Neural progenitor cell (in vitro differentiated cells): ENCODE measurements at regions not wholly inside any gene's neighbourhood (a gene's known extent, or its start where the extent isn't known, plus 50 kb on each side); places are given as distances from the start of the nearest gene placed in this dataset.

Experiments used
- DNase-seq: peaks from one replicate; pipeline ENCODE4 v3.0.0-alpha.2; 2016; ENCODE audit warnings: low spot score
- H2AFZ ChIP-seq: fragments of 200-600 bp; sonication (generic); replicated peaks from 2 replicates; pipeline ENCODE4 v1.6.1; 2016; ENCODE audit warnings: antibody characterized with exemption
- H3F3A ChIP-seq: fragments of 200-600 bp; sonication (generic); 2 replicates; pipeline ENCODE4 v1.6.1; 2016; ENCODE audit warnings: antibody characterized with exemption, low read depth
- H3K27ac ChIP-seq: fragments of 200-600 bp; sonication (generic); 2 replicates; pipeline ENCODE4 v1.5.1; 2016; ENCODE audit warnings: mild to moderate bottlenecking
- H3K27me3 ChIP-seq: fragments of 200-600 bp; sonication (generic); 2 replicates; pipeline ENCODE4 v1.6.1; 2016; ENCODE audit warnings: mild to moderate bottlenecking, moderate library complexity
- H3K36me3 ChIP-seq: fragments of 200-600 bp; sonication (generic); 2 replicates; pipeline ENCODE4 v1.5.1; 2016
- H3K4me1 ChIP-seq: fragments of 200-600 bp; sonication (generic); 2 replicates; pipeline ENCODE4 v1.6.1; 2016; ENCODE audit warnings: mixed run types
- H3K4me2 ChIP-seq: fragments of 200-600 bp; sonication (generic); 2 replicates; pipeline ENCODE4 v1.6.1; 2016
- H3K4me3 ChIP-seq: fragments of 200-600 bp; sonication (generic); 2 replicates; pipeline ENCODE4 v1.5.1; 2016
- H3K79me2 ChIP-seq: fragments of 200-600 bp; sonication (generic); 2 replicates; pipeline ENCODE4 v1.6.1; 2016; ENCODE audit warnings: low read depth
- H3K9ac ChIP-seq: fragments of 200-600 bp; sonication (generic); 2 replicates; pipeline ENCODE4 v1.6.1; 2016
- H3K9me3 ChIP-seq: fragments of 200-600 bp; sonication (generic); 2 replicates; pipeline ENCODE4 v1.5.1; 2016; ENCODE audit warnings: low read depth
- H4K20me1 ChIP-seq: fragments of 200-600 bp; sonication (generic); 2 replicates; pipeline ENCODE4 v1.6.1; 2016; ENCODE audit warnings: low read depth
- H3K27ac Mint-ChIP-seq: 3 replicates; pipeline ENCODE4 v1.8.0; 2021; ENCODE audit warnings: mixed read lengths
- H3K27me3 Mint-ChIP-seq: 2 replicates; pipeline ENCODE4 v1.8.0; 2022; ENCODE audit warnings: low read depth, mild to moderate bottlenecking, inconsistent platforms, moderate library complexity, mixed read lengths; ENCODE audit not compliant: insufficient read depth
- H3K36me3 Mint-ChIP-seq: 3 replicates; pipeline ENCODE4 v1.8.0; 2021; ENCODE audit warnings: mixed read lengths
- H3K4me1 Mint-ChIP-seq: 3 replicates; pipeline ENCODE4 v1.8.0; 2021; ENCODE audit warnings: mixed read lengths
- H3K4me3 Mint-ChIP-seq: 3 replicates; pipeline ENCODE4 v1.8.0; 2021; ENCODE audit warnings: mild to moderate bottlenecking, moderate library complexity, mixed read lengths
- H3K9me3 Mint-ChIP-seq: 3 replicates; pipeline ENCODE4 v1.8.0; 2020; ENCODE audit warnings: mixed read lengths
- CTCF ChIP-seq: fragments of 200-600 bp; sonication (generic); IDR thresholded peaks from 2 replicates; pipeline ENCODE4 v1.5.1; 2017; ENCODE audit warnings: antibody characterized with exemption, mild to moderate bottlenecking
- EZH2 ChIP-seq: fragments of 200-600 bp; sonication (generic); IDR thresholded peaks from 2 replicates; pipeline ENCODE4 v1.6.1; 2017; ENCODE audit warnings: antibody characterized with exemption, mild to moderate bottlenecking, moderate library complexity
- EZH2phosphoT487 ChIP-seq: fragments of 200-600 bp; sonication (generic); IDR thresholded peaks from 2 replicates; pipeline ENCODE4 v1.6.1; 2017; ENCODE audit warnings: antibody characterized with exemption

GRCh38 chr2:9775999-9776712 lies 67.1 kb upstream of the TAF1B start:
- Histone ChIP-seq H3K4me2 (no peak overlapping the region), H2AFZ (no peak overlapping the region), H3K4me3 (no peak overlapping the region), H4K20me1 (no peaks in the 10 kb centered on the region), H3K27me3 (no peaks in the 10 kb centered on the region), H3K9ac (no peak overlapping the region), H3K36me3 (no peaks in the 10 kb centered on the region), H3K9me3 (no peaks in the 10 kb centered on the region), H3F3A (no peaks in the 10 kb centered on the region), H3K79me2 (no peaks in the 10 kb centered on the region), H3K4me1 (peaks cover 6% of the 10 kb centered on the region), H3K27ac (no peak overlapping the region)
- H3K4me3 Mint-ChIP-seq: peak overlapping the region; percentile 28
- H3K4me1 Mint-ChIP-seq: peaks cover 44% of the 10 kb centered on the region
- TF ChIP-seq CTCF (no peak), EZH2 (no peak), EZH2phosphoT487 (no peak)
- no peaks in the 10 kb centered on the region for H3K9me3 Mint-ChIP-seq
- peaks cover 2% of the 10 kb centered on the region for H3K36me3 Mint-ChIP-seq
- DNase-seq: no peak
- H3K27ac Mint-ChIP-seq: no peak overlapping the region
- H3K27me3 Mint-ChIP-seq: peaks cover 22% of the 10 kb centered on the region

GRCh38 chr2:9777081-9777480 lies 66.2 kb upstream of the TAF1B start:
- Histone ChIP-seq H3K36me3 (no peaks in the 10 kb centered on the region), H3K27me3 (no peaks in the 10 kb centered on the region), H2AFZ (no peak overlapping the region), H3K9ac (no peak overlapping the region), H3K79me2 (no peaks in the 10 kb centered on the region), H4K20me1 (no peaks in the 10 kb centered on the region), H3K9me3 (no peaks in the 10 kb centered on the region), H3K4me3 (no peak overlapping the region), H3K4me2 (no peak overlapping the region), H3K4me1 (no peaks in the 10 kb centered on the region), H3F3A (no peaks in the 10 kb centered on the region), H3K27ac (no peak overlapping the region)
- H3K9me3 Mint-ChIP-seq: no peaks in the 10 kb centered on the region
- no peak for DNase-seq
- H3K4me1 Mint-ChIP-seq: peaks cover 41% of the 10 kb centered on the region
- peaks cover 2% of the 10 kb centered on the region for H3K36me3 Mint-ChIP-seq
- H3K27ac Mint-ChIP-seq: no peak overlapping the region
- peaks cover 17% of the 10 kb centered on the region for H3K27me3 Mint-ChIP-seq
- TF ChIP-seq EZH2phosphoT487 (no peak), EZH2 (no peak), CTCF (no peak)
- H3K4me3 Mint-ChIP-seq: no peak overlapping the region

- Histone ChIP-seq H3K27me3 (no peaks in the 10 kb centered on the region), H3K36me3 (no peaks in the 10 kb centered on the region), H2AFZ (no peak overlapping the region), H3K4me3 (no peak overlapping the region), H3K9me3 (no peaks in the 10 kb centered on the region), H4K20me1 (no peaks in the 10 kb centered on the region), H3K27ac (no peak overlapping the region), H3K4me2 (no peak overlapping the region), H3K4me1 (no peaks in the 10 kb centered on the region), H3K9ac (no peak overlapping the region), H3F3A (no peaks in the 10 kb centered on the region), H3K79me2 (no peaks in the 10 kb centered on the region)
- Mint-ChIP-seq H3K9me3 (no peaks in the 10 kb centered on the region), H3K27ac (peak overlapping the region; percentile 78), H3K27me3 (peaks cover 12% of the 10 kb centered on the region), H3K4me1 (peaks cover 39% of the 10 kb centered on the region), H3K4me3 (peak overlapping the region; percentile 18), H3K36me3 (peaks cover 2% of the 10 kb centered on the region)
- DNase-seq: no peak
- TF ChIP-seq EZH2phosphoT487: no peak
- TF ChIP-seq CTCF: peak; percentile 53
These were observed 65.3 kb upstream of the TAF1B start for GRCh38 chr2:9778012-9778411.
